Liver (tissue), 3 donors: ENCODE measurements at regions not wholly inside any gene's neighbourhood (a gene's known extent, or its start where the extent isn't known, plus 50 kb on each side); places are given as distances from the start of the nearest gene placed in this dataset.

Experiments used
- ATF3 ChIP-seq: IDR thresholded peaks from 2 replicates; pipeline ENCODE4 v1.6.1; 2016; ENCODE audit warnings: antibody characterized with exemption
- CTCF ChIP-seq: fragments of 150-350 bp; IDR thresholded peaks from 2 replicates; pipeline ENCODE4 v1.5.1; 2017; ENCODE audit warnings: improper control_type of control experiment, low read depth, low read length; ENCODE audit not compliant: missing input control
- EGR1 ChIP-seq, 2 donors: IDR thresholded peaks; 2 replicates each; pipeline ENCODE4 v1.6.1; 2016 to 2018; ENCODE audit warnings: antibody characterized with exemption in 2 of 2, low read depth in 2 of 2
- HNF4G ChIP-seq: IDR thresholded peaks from 2 replicates; pipeline ENCODE4 v1.6.1; 2016; ENCODE audit warnings: antibody characterized with exemption
- MAX ChIP-seq: IDR thresholded peaks from 2 replicates; pipeline ENCODE4 v1.6.1; 2016; ENCODE audit warnings: antibody characterized with exemption
- REST ChIP-seq: IDR thresholded peaks from 2 replicates; pipeline ENCODE4 v1.6.1; 2016; ENCODE audit warnings: antibody characterized with exemption, mild to moderate bottlenecking
- SP1 ChIP-seq: IDR thresholded peaks from 2 replicates; pipeline ENCODE4 v1.6.1; 2018; ENCODE audit warnings: antibody characterized with exemption, mild to moderate bottlenecking
- donor health status: healthy.
- donor health status: healthy.

GRCh38 chr16:52316241-52316640 is 230.7 kb downstream of the TOX3 start:
- TF ChIP-seq CTCF (no peak), SP1 (no peak), ATF3 (no peak), REST (no peak), HNF4G (no peak), EGR1 (IDR thresholded peaks at IDR 0.05; ENCODE audit: low read depth in 2 of 2) (no peak), MAX (no peak)
